Activated CD8-positive, alpha-beta memory T cell treated with anti-CD3 and anti-CD28 coated beads, Interleukin-2, amount 50 U/mL, for 24 hours (primary cell): ENCODE measurements at regions not wholly inside any gene's neighbourhood (a gene's known extent, or its start where the extent isn't known, plus 50 kb on each side); places are given as distances from the start of the nearest gene placed in this dataset.

Experiments used
- DNase-seq: peaks from one replicate; pipeline ENCODE4 v3.0.0-alpha.2; 2020; ENCODE audit errors: extremely low read depth

DNA sequence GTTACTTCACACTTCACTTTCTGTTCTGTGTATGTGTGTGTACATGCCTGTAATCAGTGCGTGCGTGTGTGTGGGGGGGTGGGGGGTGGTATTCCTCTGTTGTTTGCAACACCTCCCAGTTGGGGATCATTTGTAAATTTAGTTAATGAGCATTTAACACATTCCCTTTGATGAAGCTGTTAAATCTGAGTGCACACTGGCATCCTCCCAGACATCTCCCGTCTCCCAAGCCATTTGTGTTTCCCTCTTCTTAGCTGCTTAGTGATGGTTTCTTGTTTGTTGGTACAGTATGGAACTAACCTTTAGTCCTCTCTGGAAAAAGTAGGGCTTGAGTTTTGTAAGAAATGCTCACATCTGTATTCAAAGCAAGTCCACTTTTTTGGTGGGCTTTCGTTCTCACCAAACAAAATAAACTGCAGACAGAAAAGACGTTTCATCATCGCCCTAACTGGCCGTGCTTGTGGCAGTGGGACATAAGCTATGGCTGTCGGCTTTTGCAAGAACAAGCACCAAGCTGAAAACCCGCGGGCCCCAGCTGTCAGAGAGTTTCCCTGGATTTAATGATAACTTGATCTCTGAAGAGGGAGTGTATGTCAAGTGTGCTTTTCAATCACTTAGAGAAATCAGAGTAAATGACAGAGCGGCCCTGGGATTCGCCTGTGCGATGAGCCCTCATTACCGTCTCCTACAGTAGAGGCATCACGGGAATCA, 54.9 kb upstream of the SASH1 start:
- no peak for DNase-seq

DNA sequence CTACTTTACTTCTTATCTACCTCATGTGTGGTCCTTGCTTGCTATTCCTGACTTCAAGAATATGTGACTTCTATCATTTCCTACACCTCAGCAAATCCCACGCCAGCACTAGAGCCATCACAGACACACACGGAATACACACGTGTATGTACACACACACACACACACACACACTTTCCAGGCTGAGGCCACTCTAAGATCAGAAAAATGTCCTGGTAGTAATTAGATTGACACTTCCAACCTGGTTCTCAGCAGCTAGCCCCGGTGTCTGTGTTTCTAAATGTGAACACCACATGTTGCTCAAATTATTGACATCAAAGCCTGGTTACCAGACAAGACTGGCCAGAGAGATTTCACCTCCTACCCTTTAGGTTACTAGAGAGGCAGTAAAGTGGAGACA, 54.1 kb upstream of the SASH1 start:
- no peak for DNase-seq

GRCh38 chr6:148289153-148289552, 53.5 kb upstream of the SASH1 start:
- DNase-seq = no peak

GRCh38 chr6:148291876-148292275, 50.8 kb upstream of the SASH1 start:
- DNase-seq = no peak
